Cardiac muscle cell (in vitro differentiated cells and primary cell): ENCODE measurements at regions not wholly inside any gene's neighbourhood (a gene's known extent, or its start where the extent isn't known, plus 50 kb on each side); places are given as distances from the start of the nearest gene placed in this dataset.

Experiments used
- DNase-seq, 2 donors: peaks; one replicate each; pipeline versions ENCODE4 v3.0.0 to v3.0.0-alpha.2; 2010 to 2017; ENCODE audit warnings: low read depth in 1 of 2, low spot score in 1 of 2
- H3K27ac ChIP-seq: fragments of 200-600 bp; sonication (generic); 2 replicates; pipeline ENCODE4 v1.5.1; 2016
- H3K27me3 ChIP-seq: fragments of 200-600 bp; sonication (generic); 2 replicates; pipeline ENCODE4 v1.6.0; 2016; ENCODE audit warnings: control low read depth
- H3K36me3 ChIP-seq: fragments of 200-600 bp; sonication (generic); 2 replicates; pipeline ENCODE4 v1.5.1; 2016; ENCODE audit warnings: control low read depth
- H3K4me1 ChIP-seq: fragments of 200-600 bp; sonication (generic); 2 replicates; pipeline ENCODE4 v1.8.1; 2017; ENCODE audit warnings: low read depth, mild to moderate bottlenecking, mixed run types
- H3K4me3 ChIP-seq: fragments of 200-600 bp; sonication (generic); 2 replicates; pipeline ENCODE4 v1.5.1; 2016; ENCODE audit warnings: mild to moderate bottlenecking
- H3K9me3 ChIP-seq: fragments of 200-600 bp; sonication (generic); 2 replicates; pipeline ENCODE4 v1.5.1; 2017; ENCODE audit warnings: low read depth, mild to moderate bottlenecking, control low read depth
- TF ChIP-seq, protein P1 (sequence below): IDR thresholded peaks from 2 replicates; pipeline ENCODE4 v1.5.1; 2012; ENCODE audit warnings: low read depth, mild to moderate bottlenecking, low read length

DNA sequence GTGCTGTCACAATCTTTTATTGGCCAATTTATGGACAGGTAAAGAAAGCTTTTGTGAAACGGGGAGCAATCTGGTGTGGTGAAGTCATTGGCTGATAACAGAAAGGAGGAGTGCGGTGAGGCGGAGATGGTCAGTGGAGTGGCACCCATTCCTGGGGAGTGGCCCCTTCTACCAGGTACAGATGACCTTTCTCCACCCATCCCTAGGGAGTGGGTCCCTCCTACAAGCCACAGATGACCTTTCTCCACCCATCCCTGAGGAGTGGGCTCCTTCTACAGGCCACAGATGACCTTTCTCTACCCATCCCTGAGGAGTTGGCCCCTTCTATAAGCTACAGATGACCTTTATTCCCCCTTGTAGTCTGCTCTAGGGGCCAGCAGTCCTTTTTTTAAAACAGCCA, 267.6 kb upstream of the IRX2 start:
- Histone ChIP-seq H3K36me3 (no peaks in the 10 kb centered on the region), H3K27me3 (no peaks in the 10 kb centered on the region), H3K4me1 (no peaks in the 10 kb centered on the region), H3K9me3 (no peaks in the 10 kb centered on the region), H3K4me3 (no peak overlapping the region), H3K27ac (no peak overlapping the region)
- TF ChIP-seq, protein P1, sequence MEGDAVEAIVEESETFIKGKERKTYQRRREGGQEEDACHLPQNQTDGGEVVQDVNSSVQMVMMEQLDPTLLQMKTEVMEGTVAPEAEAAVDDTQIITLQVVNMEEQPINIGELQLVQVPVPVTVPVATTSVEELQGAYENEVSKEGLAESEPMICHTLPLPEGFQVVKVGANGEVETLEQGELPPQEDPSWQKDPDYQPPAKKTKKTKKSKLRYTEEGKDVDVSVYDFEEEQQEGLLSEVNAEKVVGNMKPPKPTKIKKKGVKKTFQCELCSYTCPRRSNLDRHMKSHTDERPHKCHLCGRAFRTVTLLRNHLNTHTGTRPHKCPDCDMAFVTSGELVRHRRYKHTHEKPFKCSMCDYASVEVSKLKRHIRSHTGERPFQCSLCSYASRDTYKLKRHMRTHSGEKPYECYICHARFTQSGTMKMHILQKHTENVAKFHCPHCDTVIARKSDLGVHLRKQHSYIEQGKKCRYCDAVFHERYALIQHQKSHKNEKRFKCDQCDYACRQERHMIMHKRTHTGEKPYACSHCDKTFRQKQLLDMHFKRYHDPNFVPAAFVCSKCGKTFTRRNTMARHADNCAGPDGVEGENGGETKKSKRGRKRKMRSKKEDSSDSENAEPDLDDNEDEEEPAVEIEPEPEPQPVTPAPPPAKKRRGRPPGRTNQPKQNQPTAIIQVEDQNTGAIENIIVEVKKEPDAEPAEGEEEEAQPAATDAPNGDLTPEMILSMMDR = no peak
- no peak for DNase-seq

DNA sequence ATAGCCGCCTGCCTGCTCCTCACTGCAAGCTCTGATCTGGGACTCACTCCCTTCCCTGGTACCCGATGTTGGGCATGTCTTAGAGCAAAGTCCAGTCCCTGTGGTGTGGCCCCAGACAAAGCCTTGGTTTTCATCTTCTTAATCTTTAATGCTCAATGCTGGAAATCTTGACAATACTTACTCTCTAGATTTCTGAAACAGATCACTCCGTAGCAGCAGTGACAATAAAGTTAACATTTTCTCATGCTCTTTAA, 260.2 kb upstream of the IRX2 start:
- Histone ChIP-seq H3K27me3 (no peaks in the 10 kb centered on the region), H3K36me3 (no peaks in the 10 kb centered on the region), H3K4me1 (no peaks in the 10 kb centered on the region), H3K27ac (no peak overlapping the region), H3K4me3 (no peak overlapping the region), H3K9me3 (no peaks in the 10 kb centered on the region)
- no peak for DNase-seq
- TF ChIP-seq, protein P1 = no peak

DNA sequence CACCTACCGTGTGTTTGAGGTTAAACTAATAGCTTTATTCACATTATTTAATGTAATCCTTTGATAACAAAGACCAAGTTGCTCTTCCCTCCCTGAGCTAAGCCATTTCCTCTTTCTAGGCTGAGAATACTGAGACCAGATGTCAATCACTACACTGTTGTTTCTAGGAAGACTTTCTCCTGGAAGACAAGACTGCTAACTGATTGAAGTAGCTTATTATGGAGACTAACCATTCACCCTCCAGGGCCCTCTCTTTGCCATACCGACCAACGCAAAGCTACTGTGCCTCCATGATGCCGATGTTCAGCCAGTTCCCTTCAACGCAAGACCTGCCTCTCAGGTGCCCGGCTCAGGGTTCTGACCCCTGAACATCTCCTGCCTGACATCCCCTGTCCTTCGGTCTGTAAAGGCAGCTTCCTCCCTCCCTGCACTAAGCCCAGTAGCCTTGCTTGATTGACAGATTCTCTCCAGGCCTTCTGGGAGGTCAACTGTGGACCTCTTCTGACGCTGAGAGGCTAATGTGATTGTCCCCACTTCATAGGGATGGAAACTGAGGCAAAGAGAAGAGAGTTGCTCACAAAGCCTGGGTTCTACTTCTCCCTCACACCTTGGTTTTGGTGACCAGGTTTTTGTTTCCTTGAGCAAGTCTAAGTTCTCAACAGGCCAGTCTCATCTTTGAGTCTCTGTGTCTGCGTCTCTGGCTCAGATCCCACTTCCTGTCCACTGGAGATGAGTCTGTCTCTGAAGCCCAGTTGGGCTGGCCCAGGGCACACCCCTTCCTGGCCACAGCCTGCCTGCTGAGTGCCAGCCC, 259.7 kb upstream of the IRX2 start:
- DNase-seq = no peak

DNA sequence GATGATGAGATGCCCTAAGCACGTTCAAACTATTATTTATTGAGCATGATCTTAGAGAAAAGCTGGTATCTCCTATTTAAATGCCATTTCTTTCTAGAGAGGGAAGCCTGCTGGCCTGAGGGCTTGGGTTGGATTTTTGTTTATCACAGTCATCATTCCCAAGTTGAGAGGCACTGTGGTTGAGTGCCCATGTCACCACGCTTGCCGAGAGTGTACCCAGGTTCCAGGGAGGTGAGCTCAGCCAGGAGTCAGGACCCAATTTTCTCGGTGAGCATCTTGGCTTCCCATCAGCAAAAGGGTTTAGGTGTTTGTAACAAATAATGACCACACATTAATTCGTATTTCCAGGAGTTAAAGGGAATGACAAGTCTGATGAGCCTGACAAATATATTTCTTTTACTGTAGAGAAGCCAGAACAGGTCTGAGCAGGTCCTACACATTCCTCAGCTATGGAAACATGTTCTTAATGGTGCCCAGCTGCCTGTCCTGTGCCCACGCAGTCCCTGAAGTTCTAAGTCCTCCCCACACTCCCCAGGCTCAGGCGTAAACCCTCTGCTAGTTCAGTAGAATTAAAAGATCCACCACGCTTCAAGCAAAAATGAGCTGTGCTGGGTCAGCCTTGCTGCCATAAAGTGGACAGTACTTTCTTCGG, 258.9 kb upstream of the IRX2 start:
- Histone ChIP-seq H3K36me3 (no peaks in the 10 kb centered on the region), H3K27me3 (no peaks in the 10 kb centered on the region), H3K4me1 (no peaks in the 10 kb centered on the region), H3K9me3 (no peaks in the 10 kb centered on the region), H3K27ac (no peak overlapping the region), H3K4me3 (no peak overlapping the region)
- TF ChIP-seq, protein P1 = no peak
- no peak for DNase-seq

More for the DNA sequence above, 259.7 kb upstream of the IRX2 start:
- TF ChIP-seq, protein P1 = no peak
- Histone ChIP-seq H3K36me3 (no peaks in the 10 kb centered on the region), H3K27ac (no peak overlapping the region), H3K4me3 (no peak overlapping the region), H3K9me3 (no peaks in the 10 kb centered on the region), H3K4me1 (no peaks in the 10 kb centered on the region), H3K27me3 (no peaks in the 10 kb centered on the region)

DNA sequence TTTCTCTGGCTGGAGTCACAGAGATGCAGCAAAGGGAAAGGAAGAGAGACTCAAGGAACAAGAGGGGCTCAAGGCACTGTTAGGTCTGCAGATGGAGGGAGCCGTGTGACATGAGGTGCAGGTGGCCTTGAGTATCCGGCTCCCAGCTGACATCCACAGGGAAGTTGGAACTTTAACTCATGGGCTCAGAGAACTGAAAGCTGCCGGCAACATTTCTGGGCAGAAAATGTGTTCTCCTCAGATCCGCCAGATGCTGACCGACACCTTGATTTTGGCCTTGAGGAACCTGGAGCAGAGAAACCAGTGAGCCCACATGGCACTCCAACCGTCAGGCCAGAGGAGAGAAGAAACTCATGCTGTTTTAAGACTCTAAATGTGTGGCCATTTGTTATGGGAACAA, 258.1 kb upstream of the IRX2 start:
- TF ChIP-seq, protein P1 = no peak
- Histone ChIP-seq H3K27me3 (no peaks in the 10 kb centered on the region), H3K36me3 (no peaks in the 10 kb centered on the region), H3K4me3 (no peak overlapping the region), H3K4me1 (no peaks in the 10 kb centered on the region), H3K27ac (no peak overlapping the region), H3K9me3 (no peaks in the 10 kb centered on the region)
- no peak for DNase-seq
